GM18502 (cell line): ENCODE measurements at regions not wholly inside any gene's neighbourhood (a gene's known extent, or its start where the extent isn't known, plus 50 kb on each side); places are given as distances from the start of the nearest gene placed in this dataset.

Source experiments
- ATAC-seq: cut with Tn5 transposase; IDR thresholded peaks from one replicate; pipeline ENCODE4 v1.9.1; 2021; ENCODE audit warnings: mild to moderate bottlenecking; ENCODE audit not compliant: unreplicated experiment, poor library complexity

DNA sequence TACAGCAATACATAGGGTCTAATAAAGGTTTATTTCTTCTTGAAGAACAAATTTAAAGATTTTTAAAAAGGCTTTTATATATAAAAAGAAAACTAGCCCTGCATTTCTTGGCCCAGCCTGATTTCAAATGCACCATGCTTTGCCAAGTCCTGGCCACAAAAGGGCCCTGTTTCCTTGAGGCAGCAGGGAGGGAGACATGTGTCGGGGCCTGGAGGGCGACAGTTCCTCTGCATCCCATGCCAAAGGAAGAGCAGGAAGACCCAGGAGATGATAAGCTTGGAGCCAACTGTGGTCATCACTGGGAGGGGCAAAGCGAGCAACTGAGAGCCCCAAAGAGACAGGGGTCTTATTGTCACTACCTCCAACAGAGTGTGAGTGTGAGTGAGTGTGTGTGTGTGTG, 571.5 kb upstream of the PSMD7 start:
- no peak for ATAC-seq

DNA sequence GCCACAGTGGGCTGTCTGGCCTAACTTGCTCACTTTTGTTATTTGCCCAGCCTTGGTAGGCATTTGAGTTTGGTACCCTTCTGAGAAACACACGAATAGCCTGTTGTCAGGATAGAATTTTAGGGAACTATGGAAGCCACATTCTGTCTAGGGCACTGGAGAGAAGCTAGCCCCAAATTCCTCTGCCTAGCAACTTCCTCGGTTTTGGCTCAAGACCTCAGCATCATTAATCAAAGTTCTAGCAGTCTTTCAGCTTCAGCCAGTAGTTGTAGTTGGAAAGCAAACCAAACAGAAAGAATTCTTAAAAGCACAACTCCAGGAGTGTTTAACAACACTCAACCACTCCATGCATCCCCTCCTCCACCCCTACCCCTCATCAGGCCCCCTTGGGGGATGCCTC, 572.1 kb upstream of the PSMD7 start:
- ATAC-seq = no peak

DNA sequence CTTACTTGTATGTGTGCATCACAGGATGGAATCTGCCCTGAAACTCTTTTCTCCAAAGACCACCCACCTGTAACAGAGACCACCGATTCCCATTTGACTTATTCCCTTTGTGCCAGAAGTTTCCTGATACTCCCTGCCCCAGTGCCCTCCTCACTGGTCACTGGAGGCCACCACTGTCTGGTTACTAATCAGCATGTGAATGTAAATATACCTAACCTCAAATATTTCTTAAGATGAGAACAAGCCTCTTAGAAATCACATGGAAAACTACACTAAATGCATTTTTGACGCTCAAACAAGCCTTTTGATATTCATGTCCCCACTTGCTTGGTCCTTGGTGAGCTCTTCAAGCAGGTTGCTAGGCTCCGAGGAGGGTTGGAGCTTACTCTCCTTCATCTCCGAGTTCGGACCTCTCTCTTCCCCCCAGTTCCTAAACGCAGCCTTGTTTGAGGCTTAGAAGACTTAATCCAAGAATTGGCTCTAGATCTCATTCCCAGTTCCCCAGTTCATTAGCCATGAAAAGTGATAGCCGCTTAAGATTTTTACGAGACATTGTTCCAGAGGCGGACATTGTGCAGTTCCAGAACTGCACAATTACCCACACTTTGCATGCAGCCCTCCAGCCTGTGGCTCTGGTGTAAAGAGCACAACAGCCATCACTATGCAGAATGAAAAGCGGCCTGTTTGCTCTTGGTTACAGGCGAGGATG, 579.2 kb upstream of the PSMD7 start:
- no peak for ATAC-seq

GRCh38 chr16:73714976-73715375, 581.6 kb upstream of the PSMD7 start:
- ATAC-seq = no peak

- ATAC-seq = no peak
Measured at GRCh38 chr16:73713778-73714495, 582.7 kb upstream of the PSMD7 start.

- no peak for ATAC-seq
Measured at GRCh38 chr16:73713251-73713650, 583.4 kb upstream of the PSMD7 start.

DNA sequence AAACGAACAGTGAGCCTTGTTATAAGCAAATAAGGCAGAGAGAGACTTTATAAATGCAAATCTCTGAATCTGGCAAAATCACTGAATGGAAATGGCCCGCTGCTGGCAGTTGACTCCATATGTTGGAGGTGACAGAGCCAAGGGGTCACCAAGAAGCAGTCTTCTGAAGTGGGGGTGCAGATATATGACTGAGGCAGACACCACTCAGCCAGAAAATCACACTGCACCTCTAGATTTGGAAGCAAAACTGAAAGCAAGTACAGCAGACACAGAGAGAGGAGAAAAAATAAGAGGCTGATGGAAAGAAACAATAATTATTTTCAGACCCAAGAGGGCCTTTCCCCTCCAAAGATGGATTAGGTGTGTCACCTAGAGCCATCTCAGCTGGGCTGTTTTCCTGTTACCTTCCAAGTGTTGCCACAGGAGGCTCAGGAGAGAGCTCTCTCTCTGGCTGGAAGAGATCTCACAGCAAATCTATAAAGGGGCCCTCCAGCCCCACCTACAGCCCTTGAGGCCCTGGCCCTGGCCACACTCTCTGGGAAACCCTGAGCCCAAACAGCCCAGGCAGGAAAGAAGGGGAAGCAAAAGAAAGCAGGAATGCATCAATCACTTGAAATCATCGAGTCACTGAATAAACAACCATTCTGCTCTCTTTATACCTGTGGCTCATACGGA, 585.1 kb upstream of the PSMD7 start:
- no peak for ATAC-seq

- ATAC-seq = no peak
Measured at GRCh38 chr16:73710526-73710925, 586.1 kb upstream of the PSMD7 start.

DNA sequence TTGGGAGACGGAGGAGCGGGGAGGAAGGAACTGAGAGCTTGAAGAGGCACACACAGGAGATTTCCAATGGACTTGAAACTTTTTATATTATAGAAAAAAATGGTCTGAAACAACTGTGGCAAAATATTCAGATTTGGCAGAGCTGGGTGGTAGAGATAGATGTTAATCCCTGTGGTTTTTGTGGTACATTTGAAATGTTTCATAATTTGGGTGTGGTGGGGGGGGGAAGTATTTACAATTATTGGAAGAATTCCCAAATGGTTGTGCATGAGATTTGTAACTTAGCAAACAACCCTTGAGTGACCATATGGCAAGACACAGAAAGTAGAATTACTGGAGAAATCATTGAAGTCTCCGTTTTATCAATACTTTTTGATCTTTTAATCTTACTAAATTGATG, 588.8 kb upstream of the PSMD7 start:
- ATAC-seq = no peak

- no peak for ATAC-seq
Measured at GRCh38 chr16:73703891-73704290, 592.7 kb upstream of the PSMD7 start.

DNA sequence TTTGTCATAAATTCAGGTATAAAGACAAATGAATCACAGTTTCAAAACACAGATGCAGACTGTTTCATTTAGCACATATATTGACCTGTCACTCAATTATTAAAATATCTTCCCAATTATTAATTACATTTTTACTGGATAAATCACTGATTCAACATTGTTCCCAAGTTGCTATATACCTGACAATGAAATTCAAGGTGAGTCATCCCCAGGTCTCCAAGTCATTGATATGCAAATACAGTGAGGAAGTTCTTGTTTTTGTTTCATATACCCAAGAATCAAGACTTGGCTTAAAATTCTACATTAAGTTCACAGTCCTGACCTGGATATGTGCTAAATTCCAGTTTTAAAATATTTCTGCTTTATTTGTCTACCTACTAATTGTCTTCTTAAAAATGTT, 599.3 kb upstream of the PSMD7 start:
- ATAC-seq = no peak

DNA sequence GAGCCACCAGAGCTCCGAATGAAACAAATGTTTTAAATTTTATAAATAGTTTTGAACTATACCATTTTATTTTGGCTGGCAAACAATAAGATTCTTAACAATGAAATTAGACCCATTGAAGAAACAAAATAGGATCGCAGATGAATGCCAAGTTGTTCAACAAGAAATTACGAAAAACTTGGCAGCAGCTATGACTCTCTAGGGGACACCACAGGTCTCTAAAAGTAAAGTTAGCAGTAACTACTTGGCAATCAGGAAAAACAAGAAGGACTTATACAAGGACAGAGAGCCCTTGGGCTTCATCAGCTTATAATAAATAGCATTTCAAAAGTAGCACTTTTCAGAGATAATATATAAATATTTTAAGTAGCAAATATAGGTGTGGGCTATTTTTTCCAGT, 603.8 kb upstream of the PSMD7 start:
- no peak for ATAC-seq

GRCh38 chr16:73683804-73684203, 612.8 kb upstream of the PSMD7 start:
- no peak for ATAC-seq

DNA sequence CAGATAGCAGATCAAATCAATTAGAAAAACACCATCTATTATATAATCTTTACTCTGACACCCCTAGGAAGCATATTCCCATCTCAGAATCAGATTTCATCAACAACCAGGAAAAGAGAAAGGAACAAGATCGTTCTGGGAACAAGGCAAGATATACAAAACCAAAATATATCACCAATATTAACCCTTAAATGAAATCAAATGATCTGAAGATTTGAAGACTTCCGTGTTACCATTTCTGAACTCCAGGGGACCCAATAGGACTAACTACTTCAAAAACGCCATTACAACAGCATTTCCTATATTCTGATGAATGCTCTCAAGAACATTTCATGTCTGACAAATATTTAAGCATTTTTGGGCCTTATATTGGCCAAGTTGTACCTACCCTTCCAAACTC, 624.2 kb upstream of the ZFHX3 start:
- ATAC-seq = no peak

- ATAC-seq = no peak
Measured at GRCh38 chr16:73670836-73671820, 623.2 kb upstream of the ZFHX3 start.

GRCh38 chr16:73669535-73670274, 621.8 kb upstream of the ZFHX3 start:
- no peak for ATAC-seq

DNA sequence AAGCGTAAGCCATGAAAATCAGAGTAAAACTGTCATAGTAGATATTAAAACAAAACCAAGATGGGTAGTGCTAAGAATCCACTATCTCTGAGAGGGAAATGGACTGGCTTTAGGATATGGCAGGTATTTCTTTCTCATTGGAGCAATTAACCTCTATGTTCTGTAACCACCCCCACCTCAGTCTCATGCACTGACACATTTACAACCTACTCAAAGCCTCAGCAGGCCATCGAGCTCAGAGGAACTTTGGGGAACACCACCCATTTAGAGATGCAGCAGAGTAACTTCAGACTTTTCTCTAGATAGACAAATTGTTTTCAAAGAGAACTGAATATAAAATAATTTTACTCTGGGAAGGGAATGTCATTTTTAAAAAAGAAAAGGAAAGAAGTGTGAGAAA, 615.8 kb upstream of the ZFHX3 start:
- no peak for ATAC-seq

DNA sequence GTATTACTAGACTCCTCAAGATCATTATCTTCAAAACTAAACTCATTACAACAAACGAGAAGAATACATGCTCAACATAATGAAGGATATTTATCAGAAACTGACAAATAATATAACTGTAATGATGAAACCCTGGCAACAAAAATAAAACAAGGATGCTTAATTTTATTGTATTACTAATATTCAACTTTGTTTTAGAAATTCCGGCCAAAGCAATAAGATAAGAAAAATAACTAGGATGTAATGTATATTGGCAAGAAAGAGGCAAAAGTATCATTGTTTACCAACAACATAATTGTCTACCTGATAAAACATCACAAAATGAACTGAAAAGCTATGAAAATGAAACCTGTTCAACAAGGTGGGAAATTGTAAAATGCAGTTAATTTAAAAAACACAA, 588.3 kb upstream of the ZFHX3 start:
- ATAC-seq = no peak

DNA sequence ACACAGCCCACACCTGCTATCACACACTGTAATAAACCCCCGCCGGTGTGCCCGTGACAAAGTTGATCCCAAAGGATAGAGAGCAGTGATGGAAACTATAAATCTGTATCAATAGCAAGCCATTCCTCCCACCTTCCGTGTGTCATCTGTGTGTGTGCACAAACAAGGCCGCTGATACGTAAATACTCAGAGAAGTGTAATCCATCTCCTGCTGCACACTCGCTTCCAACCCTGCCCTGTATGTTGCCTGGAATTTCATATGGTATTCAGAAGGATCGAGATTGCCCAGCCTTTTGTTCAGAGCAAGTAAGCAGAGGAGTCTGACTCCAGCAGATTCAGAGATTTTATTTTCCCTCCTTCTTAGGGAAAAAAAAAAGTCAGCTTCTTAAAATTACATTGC, 581.1 kb upstream of the ZFHX3 start:
- no peak for ATAC-seq

DNA sequence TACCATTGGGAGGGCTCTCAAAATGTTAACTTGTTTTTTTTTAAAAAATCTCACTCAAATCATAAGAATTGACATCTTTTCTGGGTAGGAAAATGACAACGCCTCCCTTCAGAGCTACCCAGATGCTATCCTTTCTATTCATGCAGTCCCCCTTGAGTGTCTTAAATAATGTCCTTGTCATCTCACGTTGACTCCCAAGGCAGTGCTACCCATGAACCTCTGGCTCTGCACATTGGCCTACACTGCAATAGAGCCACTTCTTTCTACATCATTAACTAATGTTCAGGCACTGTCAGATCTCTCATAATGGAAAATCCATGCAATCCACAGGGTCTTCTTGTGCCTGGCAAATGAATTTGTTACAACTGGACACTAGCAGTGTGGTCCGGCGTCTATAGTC, 569.8 kb upstream of the ZFHX3 start:
- ATAC-seq = no peak
